Ishikawa (cell line): ENCODE measurements at regions not wholly inside any gene's neighbourhood (a gene's known extent, or its start where the extent isn't known, plus 50 kb on each side); places are given as distances from the start of the nearest gene placed in this dataset.

Source experiments
- CEBPB ChIP-seq: IDR thresholded peaks from 2 replicates; pipeline ENCODE4 v1.6.1; 2012
- CREB1 ChIP-seq: IDR thresholded peaks from 2 replicates; pipeline ENCODE4 v1.6.1; 2012; ENCODE audit warnings: low read depth
- EGR1 ChIP-seq: IDR thresholded peaks from 2 replicates; pipeline ENCODE4 v1.6.1; 2012
- EP300 ChIP-seq: IDR thresholded peaks from 2 replicates; pipeline ENCODE4 v1.6.1; 2012; ENCODE audit warnings: borderline replicate concordance
- MAX ChIP-seq: IDR thresholded peaks from 2 replicates; pipeline ENCODE4 v1.6.1; 2012
- RAD21 ChIP-seq: IDR thresholded peaks from 2 replicates; pipeline ENCODE4 v1.6.1; 2012; ENCODE audit warnings: low read depth
- REST ChIP-seq: IDR thresholded peaks from 2 replicates; pipeline ENCODE4 v1.6.1; 2012; ENCODE audit warnings: low read depth, mild to moderate bottlenecking
- YY1 ChIP-seq: IDR thresholded peaks from 2 replicates; pipeline ENCODE4 v1.6.1; 2012; ENCODE audit warnings: low read depth

- TF ChIP-seq RAD21 (peak; percentile 52), REST (no peak), EP300 (no peak), YY1 (no peak), EGR1 (no peak), CEBPB (no peak), CREB1 (no peak), MAX (no peak)
Measured at GRCh38 chr3:146817704-146818103, 212.6 kb upstream of the PLSCR5 start.
